Activated T-helper 9 cell treated with anti-CD3 and anti-CD28 coated beads, Interleukin-2, amount 50 U/mL, for 16 hours (primary cell): ENCODE measurements at regions not wholly inside any gene's neighbourhood (a gene's known extent, or its start where the extent isn't known, plus 50 kb on each side); places are given as distances from the start of the nearest gene placed in this dataset.
"Not testable (repeated sequence)": the region's sequence is repeated elsewhere in the genome, so short reads cannot be mapped to it uniquely, and the experiment has no call there.

Experiments used
- DNase-seq: peaks from one replicate; pipeline ENCODE4 v3.0.0-alpha.2; 2020; ENCODE audit warnings: low read depth

GRCh38 chr5:159786201-159786600 lies 130.1 kb upstream of the ADRA1B start:
- no peak for DNase-seq

- no peak for DNase-seq
Measured at GRCh38 chr5:159786901-159787691, 129.2 kb upstream of the ADRA1B start.

GRCh38 chr5:159787837-159788236 lies 128.4 kb upstream of the ADRA1B start:
- DNase-seq = no peak

- no peak for DNase-seq
Measured at GRCh38 chr5:159788835-159789331, 127.4 kb upstream of the ADRA1B start.

- no peak for DNase-seq
Measured at GRCh38 chr5:159792180-159792579, 124.1 kb upstream of the ADRA1B start.

- DNase-seq = no peak
Measured at GRCh38 chr5:159797261-159797970, 118.9 kb upstream of the ADRA1B start.

GRCh38 chr5:159799701-159800100 lies 116.6 kb upstream of the ADRA1B start:
- no peak for DNase-seq

GRCh38 chr5:159800131-159800840 lies 116.0 kb upstream of the ADRA1B start:
- no peak for DNase-seq

GRCh38 chr5:159801303-159801702 lies 115.0 kb upstream of the ADRA1B start:
- no peak for DNase-seq

- no peak for DNase-seq
Measured at GRCh38 chr5:159802661-159803060, 113.6 kb upstream of the ADRA1B start.

- DNase-seq = no peak
Measured at GRCh38 chr5:159804121-159804520, 112.2 kb upstream of the ADRA1B start.

GRCh38 chr5:159805021-159805420 lies 111.3 kb upstream of the ADRA1B start:
- no peak for DNase-seq

- not testable (repeated sequence) for DNase-seq
Measured at GRCh38 chr5:159807135-159807534, 109.1 kb upstream of the ADRA1B start.

GRCh38 chr5:159807586-159807985 lies 108.7 kb upstream of the ADRA1B start:
- DNase-seq = no peak

- no peak for DNase-seq
Measured at GRCh38 chr5:159811712-159812111, 104.6 kb upstream of the ADRA1B start.

- not testable (repeated sequence) for DNase-seq
Measured at GRCh38 chr5:159812759-159813158, 103.5 kb upstream of the ADRA1B start.

- no peak for DNase-seq
Measured at GRCh38 chr5:159814222-159814621, 102.1 kb upstream of the ADRA1B start.

- DNase-seq = no peak
Measured at GRCh38 chr5:159814805-159815585, 101.3 kb upstream of the ADRA1B start.

GRCh38 chr5:159817262-159818029 lies 98.8 kb upstream of the ADRA1B start:
- no peak for DNase-seq

GRCh38 chr5:159819591-159820411 lies 96.5 kb upstream of the ADRA1B start:
- DNase-seq = no peak
